B cell (primary cell): ENCODE measurements at regions not wholly inside any gene's neighbourhood (a gene's known extent, or its start where the extent isn't known, plus 50 kb on each side); places are given as distances from the start of the nearest gene placed in this dataset.

Source experiments
- ATAC-seq: fragments of 200-7000 bp; cut with Tn5 transposase; one replicate; pipeline ENCODE4 v1.10.0; 2021; ENCODE audit warnings: low read depth, mild to moderate bottlenecking, moderate number of reproducible peaks, moderate library complexity
- CTCF ChIA-PET: fragments of 350-600 bp; sonication (Branson Sonifier 250); formaldehyde crosslinking; loops from one replicate; lab custom pipeline; 2021; ENCODE audit warnings: antibody characterized with exemption, inconsistent platforms; lab: Charles Lee
- POLR2A ChIA-PET: fragments of 350-600 bp; sonication (Branson Sonifier 250); formaldehyde crosslinking; loops from one replicate; lab custom pipeline; 2021; ENCODE audit warnings: antibody characterized with exemption; lab: Charles Lee
- DNase-seq: peaks from one replicate; pipeline ENCODE4 v3.0.0; 2013
- H2AFZ ChIP-seq: 2 replicates; pipeline ENCODE4 v1.6.1; 2012; ENCODE audit warnings: mild to moderate bottlenecking, low read depth, low read length; ENCODE audit not compliant: insufficient read depth, poor library complexity, severe bottlenecking
- H3K27ac ChIP-seq, 2 donors: 1 replicate in 1 of 2; 2 replicates in 1 of 2; pipeline ENCODE4 v1.5.1; 2012 to 2013; ENCODE audit warnings: low read length in 2 of 2, mild to moderate bottlenecking in 2 of 2, moderate library complexity in 1 of 2
- H3K27me3 ChIP-seq, 4 experiments: fragments of 200-600 bp in 1 of 4; sonication (generic) in 1 of 4; replicated peaks in 1 of 4; 1 replicate in 2 of 4; 2 replicates in 2 of 4; pipeline versions ENCODE4 v1.6.1 to v1.7.0; 2013 to 2016; ENCODE audit warnings: low read length in 3 of 4, mild to moderate bottlenecking in 2 of 4, mixed read lengths in 1 of 4, moderate library complexity in 1 of 4; ENCODE audit not compliant: insufficient read depth in 4 of 4, control insufficient read depth in 3 of 4; ENCODE audit errors: control extremely low read depth in 1 of 4
- H3K36me3 ChIP-seq, 2 experiments: replicated peaks in 1 of 2; 1 replicate in 1 of 2; 2 replicates in 1 of 2; pipeline versions ENCODE4 v1.6.1 to v1.7.1; 2013; ENCODE audit warnings: low read length in 1 of 2; ENCODE audit not compliant: insufficient read depth in 2 of 2, control insufficient read depth in 1 of 2; ENCODE audit errors: control extremely low read depth in 1 of 2, extremely low read depth in 1 of 2
- H3K4me1 ChIP-seq, 2 donors: fragments of 200-600 bp in 1 of 2; sonication (generic) in 1 of 2; 1 replicate in 1 of 2; 2 replicates in 1 of 2; pipeline versions ENCODE4 v1.5.1 to v1.6.1; 2013 to 2017; ENCODE audit warnings: low read length in 2 of 2; ENCODE audit not compliant: control insufficient read depth in 2 of 2, insufficient read depth in 2 of 2
- H3K4me2 ChIP-seq: replicated peaks from 2 replicates; pipeline ENCODE3; 2012; ENCODE audit warnings: mild to moderate bottlenecking, low read depth, low read length; ENCODE audit not compliant: poor library complexity, severe bottlenecking
- H3K4me3 ChIP-seq, 5 experiments: fragments of 200-600 bp in 1 of 5; sonication (generic) in 1 of 5; 1 replicate in 3 of 5; 2 replicates in 2 of 5; pipeline versions ENCODE4 v1.5.1 to v1.7.0; 2011 to 2016; ENCODE audit warnings: low read length in 4 of 5, mild to moderate bottlenecking in 4 of 5, low read depth in 2 of 5, control low read depth in 1 of 5, moderate library complexity in 1 of 5; ENCODE audit not compliant: insufficient read depth in 1 of 5; ENCODE audit errors: control extremely low read depth in 1 of 5, extremely low read depth in 1 of 5
- H3K79me2 ChIP-seq: fragments of 200-600 bp; sonication (generic); one replicate; pipeline ENCODE4 v1.6.0; 2016; ENCODE audit warnings: low read length; ENCODE audit not compliant: control insufficient read depth, insufficient read depth
- H3K9ac ChIP-seq: fragments of 200-600 bp; sonication (generic); 2 replicates; pipeline ENCODE4 v1.6.1; 2017; ENCODE audit warnings: mild to moderate bottlenecking, low read length, moderate library complexity
- H3K9me3 ChIP-seq, 3 donors: one replicate each; pipeline versions ENCODE4 v1.6.1 to v1.7.1; 2013; ENCODE audit warnings: low read length in 2 of 3; ENCODE audit not compliant: control insufficient read depth in 2 of 3, insufficient read depth in 1 of 3; ENCODE audit errors: control extremely low read depth in 1 of 3
- H4K20me1 ChIP-seq: 2 replicates; pipeline ENCODE4 v1.6.0; 2012; ENCODE audit warnings: mild to moderate bottlenecking, low read length; ENCODE audit not compliant: insufficient read depth, control insufficient read depth, poor library complexity, severe bottlenecking
- H3K27ac Mint-ChIP-seq: one replicate; pipeline ENCODE4 v1.8.0; 2021; ENCODE audit warnings: mixed read lengths
- H3K27me3 Mint-ChIP-seq: one replicate; pipeline ENCODE4 v1.8.0; 2021; ENCODE audit warnings: mixed read lengths
- H3K4me1 Mint-ChIP-seq: one replicate; pipeline ENCODE4 v1.8.0; 2021; ENCODE audit warnings: mixed read lengths
- H3K4me3 Mint-ChIP-seq: one replicate; pipeline ENCODE4 v1.8.0; 2021; ENCODE audit warnings: mixed read lengths
- H3K9me3 Mint-ChIP-seq: one replicate; pipeline ENCODE4 v1.8.0; 2022; ENCODE audit warnings: mixed read lengths; ENCODE audit not compliant: insufficient read depth
- CTCF ChIP-seq: fragments of 200-600 bp; IDR thresholded peaks from one replicate; pipeline ENCODE4 v1.8.0; 2022; ENCODE audit warnings: antibody characterized with exemption, mild to moderate bottlenecking
- EZH2 ChIP-seq: IDR thresholded peaks from 2 replicates; pipeline ENCODE4 v1.6.1; 2012; ENCODE audit warnings: borderline replicate concordance, low read depth, mild to moderate bottlenecking, moderate library complexity, low read length; ENCODE audit not compliant: insufficient read depth, poor library complexity, severe bottlenecking
- WGBS: methylation state at CpG from one replicate; pipeline ENCODE4 v1.1.5; 2013; ENCODE audit warnings: missing lambda C conversion rate; ENCODE audit not compliant: insufficient coverage; 5-methylcytosine and 5-hydroxymethylcytosine counted together
- intact Hi-C: fragments of 100-400 bp; cut with micrococcal nuclease; formaldehyde crosslinking; loops from one replicate; pipeline ENCODE4 v1.10.0; 2022

GRCh38 chr18:38851526-38851925 lies 1285.9 kb upstream of the CELF4 start:
- no peak overlapping the region for H3K4me3 Mint-ChIP-seq
- H3K9me3 Mint-ChIP-seq, result peaks cover 5% of the 10 kb centered on the region
- no peaks in the 10 kb centered on the region for H3K36me3 ChIP-seq
- ChIA-PET CTCF (no interaction called here), POLR2A (no interaction called here)
- no peak overlapping the region for H2AFZ ChIP-seq
- DNase-seq (no peak), ATAC-seq (no peak)
- H3K27me3 ChIP-seq, result no peaks in the 10 kb centered on the region
- no peak overlapping the region for H3K9ac ChIP-seq
- no peaks in the 10 kb centered on the region for H4K20me1 ChIP-seq
- H3K27ac Mint-ChIP-seq, result no peak overlapping the region
- H3K4me3 ChIP-seq, result no peak overlapping the region
- H3K9me3 ChIP-seq, result peaks cover 0 to 5% (median 0%) of the 10 kb centered on the region in 3 donors
- H3K27me3 Mint-ChIP-seq, result no peaks in the 10 kb centered on the region
- H3K79me2 ChIP-seq, result no peaks in the 10 kb centered on the region
- intact Hi-C loops, result no loop called here
- H3K4me1 Mint-ChIP-seq, result no peaks in the 10 kb centered on the region
- no peak for TF ChIP-seq CTCF
- no peak for TF ChIP-seq EZH2
- H3K27ac ChIP-seq, result no peak overlapping the region
- no peaks in the 10 kb centered on the region for H3K4me1 ChIP-seq
- H3K4me2 ChIP-seq, result no peak overlapping the region

- POLR2A ChIA-PET, result no interaction called here
- no peak overlapping the region for H3K4me3 Mint-ChIP-seq
- no peak for ATAC-seq
These were observed 1281.7 kb upstream of the CELF4 start for GRCh38 chr18:38847326-38847725.

More at GRCh38 chr18:38847326-38847725, 1281.7 kb upstream of the CELF4 start:
- Mint-ChIP-seq H3K27me3 (no peaks in the 10 kb centered on the region), H3K27ac (no peak overlapping the region), H3K9me3 (no peaks in the 10 kb centered on the region), H3K4me1 (no peaks in the 10 kb centered on the region)
- no CpG with 5 or more reads among the region's 2 CpGs for WGBS
- DNase-seq, result no peak
- H3K4me3 ChIP-seq, result no peak overlapping the region
- no peak overlapping the region for H2AFZ ChIP-seq
- no peak overlapping the region for H3K9ac ChIP-seq
- no peaks in the 10 kb centered on the region for H3K79me2 ChIP-seq
- H3K4me1 ChIP-seq, result no peaks in the 10 kb centered on the region
- H3K36me3 ChIP-seq, result no peaks in the 10 kb centered on the region
- intact Hi-C loops, result no loop called here
- CTCF ChIA-PET, result no interaction called here
- no peaks in the 10 kb centered on the region for H3K27me3 ChIP-seq
- H4K20me1 ChIP-seq, result no peaks in the 10 kb centered on the region
- no peak overlapping the region for H3K4me2 ChIP-seq
- H3K27ac ChIP-seq, result no peak overlapping the region
- TF ChIP-seq EZH2 (no peak), CTCF (no peak)
- no peaks in the 10 kb centered on the region for H3K9me3 ChIP-seq
